GM21786 (cell line): ENCODE measurements at regions not wholly inside any gene's neighbourhood (a gene's known extent, or its start where the extent isn't known, plus 50 kb on each side); places are given as distances from the start of the nearest gene placed in this dataset.
A peak's percentile ranks its signal among the peaks of the same experiment; 100 is the strongest.

Experiments used
- ATAC-seq: cut with Tn5 transposase; IDR thresholded peaks from one replicate; pipeline ENCODE4 v1.9.1; 2021; ENCODE audit not compliant: unreplicated experiment

- ATAC-seq, result no peak
These were observed 169.0 kb upstream of the PRDM1 start for GRCh38 chr6:105917038-105917695.

- ATAC-seq, result no peak
These were observed 175.0 kb upstream of the PRDM1 start for GRCh38 chr6:105911106-105911629.

DNA sequence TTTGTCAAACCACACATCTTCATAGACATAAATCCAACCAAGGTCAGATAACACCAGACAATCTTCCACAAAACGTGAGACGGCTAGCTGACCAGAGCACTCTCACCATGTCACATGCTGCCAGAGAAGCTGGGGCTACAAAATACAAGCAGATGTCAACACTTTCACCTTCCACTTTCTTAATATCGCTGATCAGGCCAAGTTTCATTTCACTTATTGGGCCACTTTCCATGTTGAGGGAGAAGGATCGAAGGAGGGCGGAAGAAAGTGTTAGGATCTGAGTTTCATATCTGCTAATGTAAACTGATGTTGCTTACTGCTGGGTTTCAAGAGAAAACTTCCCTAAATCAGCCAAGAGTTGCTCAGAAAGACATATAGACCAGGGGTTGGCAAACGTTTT, 177.0 kb upstream of the PRDM1 start:
- no peak for ATAC-seq

GRCh38 chr6:105907991-105908390, 178.1 kb upstream of the PRDM1 start:
- ATAC-seq, result no peak

DNA sequence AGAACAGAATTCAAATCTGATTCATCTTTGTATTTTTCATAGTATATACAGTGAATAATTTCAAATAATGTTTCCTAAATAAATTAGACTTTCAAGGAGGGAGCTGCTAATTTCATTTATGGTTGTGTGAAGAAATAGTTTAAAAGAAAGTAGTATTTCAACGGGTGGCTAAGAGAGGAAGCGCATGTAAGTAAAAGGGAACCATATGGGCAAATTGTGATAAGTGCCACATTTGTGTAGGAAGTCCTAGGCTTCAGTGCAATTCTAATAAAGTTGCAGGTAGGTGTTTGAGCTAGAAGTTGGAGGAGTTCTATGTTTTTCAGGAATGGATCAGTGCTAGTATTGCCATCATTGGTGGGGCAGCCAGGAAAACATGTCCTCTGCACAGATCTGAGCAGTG, 178.8 kb upstream of the PRDM1 start:
- no peak for ATAC-seq

GRCh38 chr6:105902401-105903031, 183.6 kb upstream of the PRDM1 start:
- no peak for ATAC-seq

DNA sequence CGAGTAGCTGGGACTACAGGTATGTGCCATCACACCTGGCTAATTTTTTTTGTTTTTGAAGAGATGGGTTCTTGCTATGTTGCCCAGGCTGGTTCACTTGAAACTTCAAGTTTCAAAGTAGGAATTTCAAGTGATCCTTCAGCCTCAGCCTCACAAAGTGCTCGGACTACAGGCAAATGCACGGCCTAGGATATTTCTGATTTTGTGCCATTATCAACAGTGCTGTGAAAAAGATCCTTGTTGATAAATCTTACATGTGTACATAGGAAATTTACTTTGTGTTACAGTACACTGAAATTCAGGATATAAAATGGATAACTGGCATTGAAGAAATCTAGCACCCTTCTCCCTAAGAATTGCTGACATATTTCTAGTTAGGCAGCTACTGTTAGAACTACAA, 184.6 kb upstream of the PRDM1 start:
- no peak for ATAC-seq

GRCh38 chr6:105900125-105900937, 185.8 kb upstream of the PRDM1 start:
- no peak for ATAC-seq

DNA sequence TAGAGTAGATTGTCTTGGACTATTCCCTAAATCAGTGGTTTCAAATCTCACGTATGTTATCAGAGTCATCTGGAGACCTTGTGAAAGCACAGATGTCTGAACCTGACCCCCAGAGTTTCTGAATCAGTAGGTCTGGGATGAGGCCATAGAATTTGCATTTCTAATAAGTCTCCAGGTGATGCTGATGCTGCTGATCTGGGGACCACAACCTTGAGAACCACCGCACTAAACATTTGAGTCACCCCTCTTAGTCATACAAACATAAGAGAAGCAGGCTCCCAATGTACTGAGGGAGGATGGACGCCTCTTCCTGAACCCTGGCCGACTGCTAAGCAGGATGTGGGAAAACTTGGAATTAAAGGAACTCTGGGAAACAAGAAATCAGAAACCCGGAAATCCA, 187.8 kb upstream of the PRDM1 start:
- ATAC-seq, result peak; percentile 42

DNA sequence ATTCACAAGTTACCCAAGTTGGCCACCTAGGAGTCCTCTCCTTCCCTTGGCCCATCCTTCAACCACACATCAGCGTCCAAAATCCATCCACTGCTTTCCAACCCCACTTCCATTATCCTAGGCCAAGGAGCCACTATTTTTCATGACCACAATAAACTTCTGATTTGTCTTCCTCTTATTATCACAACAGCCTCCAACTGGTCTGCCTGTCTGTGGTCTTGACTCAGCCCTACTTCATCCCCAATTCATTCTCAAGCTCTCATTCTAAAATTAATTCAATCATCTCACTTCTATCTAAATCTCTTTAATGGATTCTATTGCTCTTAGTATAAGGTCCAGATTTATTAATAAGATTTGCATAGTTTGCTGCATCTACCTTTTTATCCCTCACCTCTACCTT, 189.0 kb upstream of the PRDM1 start:
- no peak for ATAC-seq

DNA sequence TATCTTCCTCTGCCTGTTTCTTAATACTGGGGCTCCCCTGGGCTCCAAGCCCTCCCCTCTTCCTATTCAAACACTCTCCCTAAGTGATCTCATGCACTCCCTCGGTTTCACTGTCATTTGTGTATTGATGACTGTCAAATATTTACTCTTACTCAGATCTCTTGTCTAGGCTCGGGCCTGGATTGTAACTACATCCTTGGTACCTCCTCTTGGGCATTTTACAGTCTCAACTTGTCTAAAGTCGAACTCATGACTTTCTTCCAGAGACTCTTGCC, 189.4 kb upstream of the PRDM1 start:
- ATAC-seq, result no peak

GRCh38 chr6:105896052-105896820, 189.9 kb upstream of the PRDM1 start:
- no peak for ATAC-seq

DNA sequence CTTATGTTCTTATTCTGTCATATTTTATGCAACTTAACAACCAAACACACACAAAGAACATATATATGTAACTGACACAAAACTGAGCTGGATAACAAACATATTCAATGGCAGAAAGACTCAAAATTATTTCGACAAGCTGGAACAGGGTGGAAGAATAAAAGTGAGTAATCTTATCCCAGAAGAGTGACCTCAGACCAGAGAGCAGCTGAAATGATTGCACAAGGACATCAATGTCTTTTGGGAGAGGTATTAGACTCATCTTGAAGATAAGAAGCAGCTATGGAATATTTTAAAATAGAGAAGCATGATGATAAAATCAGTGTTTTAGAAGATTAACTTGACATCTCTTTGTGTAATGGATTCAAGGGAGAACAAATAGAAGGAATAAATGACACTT, 191.6 kb upstream of the PRDM1 start:
- no peak for ATAC-seq

DNA sequence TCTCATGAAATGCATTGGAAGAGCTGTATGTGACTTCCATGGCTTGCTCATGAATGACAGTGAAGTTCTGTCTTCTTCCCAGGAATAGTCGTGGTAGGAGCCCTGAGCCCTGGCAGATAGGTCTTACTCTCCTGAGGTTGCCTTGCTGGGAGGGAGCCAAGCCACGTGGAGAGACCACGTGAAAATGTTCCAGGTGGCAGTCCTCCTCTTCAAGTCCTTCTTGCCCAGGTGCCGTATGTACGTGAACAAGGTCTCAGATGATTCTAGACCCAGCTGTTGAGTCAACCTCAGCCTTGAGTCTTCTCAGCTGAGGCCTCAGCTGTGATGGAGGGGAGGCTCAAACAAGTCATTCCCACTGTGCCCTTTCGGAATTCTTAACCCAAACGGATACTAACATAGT, 192.4 kb upstream of the PRDM1 start:
- no peak for ATAC-seq

GRCh38 chr6:105892577-105893262, 193.4 kb upstream of the PRDM1 start:
- ATAC-seq, result peak; percentile 88

GRCh38 chr6:105890521-105891244, 195.5 kb upstream of the PRDM1 start:
- no peak for ATAC-seq

- no peak for ATAC-seq
These were observed 196.2 kb upstream of the PRDM1 start for GRCh38 chr6:105889902-105890301.

- no peak for ATAC-seq
These were observed 199.2 kb upstream of the PRDM1 start for GRCh38 chr6:105886814-105887544.

DNA sequence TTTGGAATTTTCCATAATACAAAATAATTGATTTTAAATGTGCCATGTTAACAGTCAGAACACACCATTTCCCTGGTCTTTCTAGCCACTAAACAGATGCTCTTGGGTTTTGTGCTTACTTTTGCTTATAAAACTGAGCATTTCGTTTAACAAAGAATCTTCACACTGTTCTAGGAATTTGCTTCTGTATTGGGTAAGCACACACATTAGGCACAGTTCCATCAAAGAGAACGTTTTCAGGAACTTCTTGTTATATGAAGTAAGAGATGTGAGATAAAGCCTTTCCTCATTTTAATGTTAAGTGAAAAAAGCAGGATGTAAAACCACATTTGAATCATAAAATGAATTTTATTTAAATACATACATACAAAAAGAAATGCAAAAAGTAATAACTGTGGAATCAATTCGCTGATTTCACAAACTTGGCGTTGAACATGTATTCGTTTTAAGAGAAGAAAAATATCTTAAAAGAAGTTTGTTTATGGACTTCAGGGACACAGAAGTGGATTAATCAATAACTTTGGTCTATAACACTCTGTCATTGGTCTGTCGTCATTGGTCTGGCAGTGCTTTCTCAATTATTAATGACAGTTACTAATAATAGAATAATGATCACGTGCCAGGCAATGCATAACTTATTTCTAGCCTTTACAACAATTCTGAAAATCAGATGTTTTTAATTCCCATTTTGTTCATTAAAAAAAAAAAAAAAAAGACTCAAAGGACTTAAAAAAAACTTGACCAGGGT, 199.9 kb upstream of the PRDM1 start:
- ATAC-seq, result no peak
